Brain microvascular endothelial cell (primary cell): ENCODE measurements at regions not wholly inside any gene's neighbourhood (a gene's known extent, or its start where the extent isn't known, plus 50 kb on each side); places are given as distances from the start of the nearest gene placed in this dataset.
"Not testable (repeated sequence)": the region's sequence is repeated elsewhere in the genome, so short reads cannot be mapped to it uniquely, and the experiment has no call there.

ENCODE experiments used
- DNase-seq: peaks from one replicate; pipeline ENCODE4 v3.0.0-alpha.2; 2020
- H3K27ac ChIP-seq: fragments of 250-450 bp; sonication (Bioruptor Pico); 2 replicates; pipeline ENCODE4 v1.5.1; 2020; ENCODE audit warnings: mild to moderate bottlenecking, moderate library complexity
- H3K27me3 ChIP-seq: fragments of 250-450 bp; sonication (Bioruptor Pico); replicated peaks from 2 replicates; pipeline ENCODE4 v1.5.1; 2020; ENCODE audit warnings: mild to moderate bottlenecking
- H3K36me3 ChIP-seq: fragments of 250-450 bp; sonication (Bioruptor Pico); replicated peaks from 2 replicates; pipeline ENCODE4 v1.5.1; 2020; ENCODE audit warnings: mild to moderate bottlenecking
- H3K4me3 ChIP-seq: 2 replicates; pipeline ENCODE4 v1.5.1; 2011; ENCODE audit warnings: low read depth, mild to moderate bottlenecking, control low read depth, low read length, moderate library complexity
- in situ Hi-C: cut with HindIII; loops from 2 replicates; pipeline ENCODE4 v1.10.0; 2017; ENCODE audit warnings: low sequenced_read_pairs, low pct_ligation_motif_present
- TF ChIP-seq, protein P1 (sequence below): IDR thresholded peaks from 2 replicates; pipeline ENCODE4 v1.5.1; 2011; ENCODE audit warnings: low read depth, mild to moderate bottlenecking, moderate library complexity, low read length, control low read depth, inconsistent platforms; ENCODE audit errors: missing control alignments

DNA sequence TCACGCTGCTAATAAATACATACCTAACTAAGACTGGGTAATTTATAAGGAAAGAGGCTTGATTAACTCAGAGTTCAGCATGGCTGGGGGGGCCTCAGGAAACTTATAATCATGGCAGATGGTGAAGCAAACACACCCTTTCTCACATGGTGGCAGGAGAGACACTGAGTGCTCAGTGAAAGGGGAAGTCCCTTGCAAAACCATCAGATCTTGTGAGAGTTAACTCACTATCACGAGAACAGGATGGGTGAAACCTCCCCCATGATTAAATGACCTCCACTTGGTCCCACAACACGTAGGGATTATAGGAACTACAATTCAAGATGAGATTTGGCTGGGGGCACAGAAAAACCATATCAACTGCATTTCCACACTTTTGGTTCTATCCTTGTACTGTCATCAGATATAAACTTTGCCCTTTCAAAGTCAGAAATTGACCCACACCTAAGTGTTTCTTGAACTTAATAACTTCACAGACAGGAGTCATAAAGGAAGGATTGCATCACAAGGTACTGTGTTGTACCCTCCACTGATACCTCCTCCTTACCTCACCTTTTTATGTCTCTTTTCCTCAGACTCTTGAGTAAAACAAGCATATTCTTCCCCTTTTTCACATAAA, 319.1 kb upstream of the PIK3R1 start:
- H3K27ac ChIP-seq: no peak overlapping the region
- H3K27me3 ChIP-seq: no peaks in the 10 kb centered on the region
- no peak overlapping the region for H3K4me3 ChIP-seq
- H3K36me3 ChIP-seq: no peaks in the 10 kb centered on the region
- in situ Hi-C loops: no loop called here
- TF ChIP-seq, protein P1, sequence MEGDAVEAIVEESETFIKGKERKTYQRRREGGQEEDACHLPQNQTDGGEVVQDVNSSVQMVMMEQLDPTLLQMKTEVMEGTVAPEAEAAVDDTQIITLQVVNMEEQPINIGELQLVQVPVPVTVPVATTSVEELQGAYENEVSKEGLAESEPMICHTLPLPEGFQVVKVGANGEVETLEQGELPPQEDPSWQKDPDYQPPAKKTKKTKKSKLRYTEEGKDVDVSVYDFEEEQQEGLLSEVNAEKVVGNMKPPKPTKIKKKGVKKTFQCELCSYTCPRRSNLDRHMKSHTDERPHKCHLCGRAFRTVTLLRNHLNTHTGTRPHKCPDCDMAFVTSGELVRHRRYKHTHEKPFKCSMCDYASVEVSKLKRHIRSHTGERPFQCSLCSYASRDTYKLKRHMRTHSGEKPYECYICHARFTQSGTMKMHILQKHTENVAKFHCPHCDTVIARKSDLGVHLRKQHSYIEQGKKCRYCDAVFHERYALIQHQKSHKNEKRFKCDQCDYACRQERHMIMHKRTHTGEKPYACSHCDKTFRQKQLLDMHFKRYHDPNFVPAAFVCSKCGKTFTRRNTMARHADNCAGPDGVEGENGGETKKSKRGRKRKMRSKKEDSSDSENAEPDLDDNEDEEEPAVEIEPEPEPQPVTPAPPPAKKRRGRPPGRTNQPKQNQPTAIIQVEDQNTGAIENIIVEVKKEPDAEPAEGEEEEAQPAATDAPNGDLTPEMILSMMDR: no peak
- DNase-seq: no peak

DNA sequence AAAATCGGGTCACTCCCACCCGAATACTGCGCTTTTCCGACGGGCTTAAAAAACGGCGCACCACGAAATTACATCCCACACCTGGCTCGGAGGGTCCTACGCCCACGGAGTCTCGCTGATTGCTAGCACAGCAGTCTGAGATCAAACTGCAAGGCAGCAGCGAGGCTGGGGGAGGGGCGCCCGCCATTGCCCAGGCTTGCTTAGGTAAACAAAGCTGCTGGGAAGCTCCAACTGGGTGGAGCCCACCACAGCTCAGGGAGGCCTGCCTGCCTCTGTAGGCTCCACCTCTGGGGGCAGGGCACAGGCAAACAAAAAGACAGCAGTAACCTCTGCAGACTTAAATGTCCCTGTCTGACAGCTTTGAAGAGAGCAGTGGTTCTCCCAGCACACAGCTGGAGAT, 325.7 kb upstream of the PIK3R1 start:
- H3K36me3 ChIP-seq, H3K27me3 ChIP-seq, H3K27ac ChIP-seq, in situ Hi-C loops, DNase-seq, H3K4me3 ChIP-seq: not testable (repeated sequence)

DNA sequence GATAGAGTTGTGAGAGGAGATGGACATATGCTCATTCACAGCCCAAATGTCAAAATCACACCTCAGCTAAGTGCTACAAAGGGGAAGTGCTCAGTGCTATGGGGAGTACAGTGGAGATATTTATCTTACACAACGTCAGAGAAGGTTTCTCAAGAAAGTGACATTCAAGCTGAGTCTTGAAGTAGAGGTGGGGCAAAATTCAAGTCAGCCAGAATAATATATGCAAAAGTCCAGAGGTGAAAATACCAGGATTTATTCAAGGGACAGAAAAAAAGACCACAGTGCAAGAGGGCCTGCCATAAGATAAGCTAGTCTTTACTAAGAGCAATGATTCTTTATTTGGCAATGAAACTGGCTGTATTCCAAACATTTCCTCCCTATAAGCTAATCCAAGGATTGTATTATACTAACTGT, 327.8 kb upstream of the PIK3R1 start:
- Histone ChIP-seq H3K27ac (no peak overlapping the region), H3K4me3 (no peak overlapping the region), H3K36me3 (no peaks in the 10 kb centered on the region), H3K27me3 (no peaks in the 10 kb centered on the region)
- in situ Hi-C loops: no loop called here
- TF ChIP-seq, protein P1: no peak
- DNase-seq: no peak

DNA sequence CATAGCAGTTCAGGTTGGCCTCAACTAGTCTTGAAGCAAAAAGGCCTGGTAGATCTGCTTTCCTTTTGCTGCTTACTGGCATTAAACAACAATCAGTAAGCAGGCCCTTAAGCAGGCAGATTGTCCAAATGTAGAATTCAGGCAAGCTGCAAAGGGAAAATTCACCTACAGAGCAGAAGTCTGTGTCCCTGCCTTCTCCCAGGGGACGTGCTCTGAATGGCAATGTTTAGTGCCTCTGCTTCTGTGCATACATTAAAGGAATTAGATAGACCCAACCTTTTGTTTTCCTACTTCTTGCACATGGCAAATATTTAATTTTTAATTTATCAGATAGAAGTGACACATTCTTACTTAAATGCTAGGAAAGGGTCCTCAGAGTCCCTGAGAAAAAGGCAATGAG, 328.8 kb upstream of the PIK3R1 start:
- no peaks in the 10 kb centered on the region for H3K36me3 ChIP-seq
- in situ Hi-C loops: no loop called here
- H3K27ac ChIP-seq: no peak overlapping the region
- no peak for DNase-seq
- H3K4me3 ChIP-seq: no peak overlapping the region
- H3K27me3 ChIP-seq: no peaks in the 10 kb centered on the region
- TF ChIP-seq, protein P1: no peak

DNA sequence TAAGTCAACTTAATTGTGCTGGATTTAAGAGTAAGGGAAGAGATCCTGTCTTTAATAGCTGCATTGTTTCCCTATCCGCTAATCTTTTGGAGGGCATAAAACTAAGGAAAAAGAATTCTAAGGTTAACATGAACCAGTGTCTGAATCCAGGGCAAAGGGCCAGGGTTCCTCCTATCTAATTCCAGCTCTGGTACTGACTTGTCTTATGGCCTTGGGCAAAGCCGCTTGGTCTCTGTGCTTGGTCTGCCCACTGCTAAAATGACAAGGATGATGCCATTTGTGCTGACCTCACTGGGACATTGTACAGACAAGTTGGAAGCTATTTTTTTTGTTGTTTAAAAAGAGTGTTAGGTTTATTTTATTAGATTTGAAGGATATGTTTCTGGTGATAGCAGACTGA, 334.7 kb upstream of the PIK3R1 start:
- TF ChIP-seq, protein P1: no peak
- no peak overlapping the region for H3K4me3 ChIP-seq
- no peak overlapping the region for H3K27ac ChIP-seq
- in situ Hi-C loops: no loop called here
- no peaks in the 10 kb centered on the region for H3K36me3 ChIP-seq
- no peaks in the 10 kb centered on the region for H3K27me3 ChIP-seq
- DNase-seq: no peak

DNA sequence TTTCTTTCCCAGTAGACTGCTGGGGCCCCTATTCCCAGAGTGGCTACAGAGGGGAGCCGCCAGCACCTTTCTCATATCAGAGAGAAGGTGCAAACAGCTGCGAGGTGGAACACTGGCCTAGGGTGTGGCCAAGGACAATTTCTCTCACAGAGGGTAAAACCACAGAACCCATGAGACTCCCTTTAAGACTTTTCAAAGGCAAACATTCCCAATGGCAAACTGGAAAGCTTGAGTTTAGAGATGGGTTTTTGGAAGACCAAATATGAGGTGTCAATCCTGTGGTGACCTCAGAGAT, 335.1 kb upstream of the PIK3R1 start:
- no peak overlapping the region for H3K27ac ChIP-seq
- in situ Hi-C loops: no loop called here
- no peaks in the 10 kb centered on the region for H3K36me3 ChIP-seq
- TF ChIP-seq, protein P1: no peak
- DNase-seq: no peak
- H3K4me3 ChIP-seq: no peak overlapping the region
- no peaks in the 10 kb centered on the region for H3K27me3 ChIP-seq
